Middle frontal gyrus (tissue), 1 donor: ENCODE measurements at regions not wholly inside any gene's neighbourhood (a gene's known extent, or its start where the extent isn't known, plus 50 kb on each side); places are given as distances from the start of the nearest gene placed in this dataset.

ENCODE experiments used
- DNase-seq: peaks from one replicate; pipeline ENCODE4 v3.0.0-alpha.2; 2015; ENCODE audit warnings: low spot score; ENCODE audit errors: extremely low spot score

DNA sequence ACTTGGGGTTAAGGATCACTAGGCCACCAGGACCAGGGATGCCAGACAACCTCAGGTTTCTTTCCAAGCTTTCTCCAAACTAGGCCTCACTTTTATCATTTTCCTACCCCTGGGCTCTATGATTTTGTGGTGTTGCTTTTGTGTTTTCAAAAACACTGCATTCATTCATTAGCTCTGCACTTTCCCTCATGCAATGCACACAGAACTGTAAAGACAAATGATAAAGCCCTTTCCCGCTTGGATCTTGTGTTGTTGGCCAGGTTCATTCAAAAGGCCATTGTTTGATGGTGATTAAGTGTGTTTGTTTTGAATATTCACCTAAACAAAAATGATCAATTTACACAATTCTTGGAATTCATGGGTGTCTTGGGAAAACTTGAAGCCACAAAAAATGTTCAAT, 210.7 kb upstream of the TNP1 start:
- no peak for DNase-seq

DNA sequence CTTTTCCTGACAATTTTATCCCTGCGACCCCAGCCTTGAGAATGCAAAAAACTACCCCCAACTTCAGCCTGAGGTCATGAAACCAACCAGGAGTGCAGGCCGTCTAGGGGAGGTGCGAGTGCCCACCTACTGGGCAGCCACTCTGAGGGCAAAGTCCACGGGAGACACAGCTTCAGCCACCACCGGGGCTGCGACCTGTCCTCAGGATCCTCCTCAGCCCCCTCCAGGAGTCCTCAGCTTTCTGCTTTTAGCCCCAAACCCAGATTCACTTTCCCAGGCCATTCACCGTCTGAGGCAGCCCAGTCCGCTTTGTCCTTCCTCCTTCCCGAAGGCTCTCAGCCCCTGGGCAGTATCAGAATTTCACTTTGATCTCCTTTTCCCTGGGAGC, 210.2 kb upstream of the TNP1 start:
- DNase-seq = no peak

DNA sequence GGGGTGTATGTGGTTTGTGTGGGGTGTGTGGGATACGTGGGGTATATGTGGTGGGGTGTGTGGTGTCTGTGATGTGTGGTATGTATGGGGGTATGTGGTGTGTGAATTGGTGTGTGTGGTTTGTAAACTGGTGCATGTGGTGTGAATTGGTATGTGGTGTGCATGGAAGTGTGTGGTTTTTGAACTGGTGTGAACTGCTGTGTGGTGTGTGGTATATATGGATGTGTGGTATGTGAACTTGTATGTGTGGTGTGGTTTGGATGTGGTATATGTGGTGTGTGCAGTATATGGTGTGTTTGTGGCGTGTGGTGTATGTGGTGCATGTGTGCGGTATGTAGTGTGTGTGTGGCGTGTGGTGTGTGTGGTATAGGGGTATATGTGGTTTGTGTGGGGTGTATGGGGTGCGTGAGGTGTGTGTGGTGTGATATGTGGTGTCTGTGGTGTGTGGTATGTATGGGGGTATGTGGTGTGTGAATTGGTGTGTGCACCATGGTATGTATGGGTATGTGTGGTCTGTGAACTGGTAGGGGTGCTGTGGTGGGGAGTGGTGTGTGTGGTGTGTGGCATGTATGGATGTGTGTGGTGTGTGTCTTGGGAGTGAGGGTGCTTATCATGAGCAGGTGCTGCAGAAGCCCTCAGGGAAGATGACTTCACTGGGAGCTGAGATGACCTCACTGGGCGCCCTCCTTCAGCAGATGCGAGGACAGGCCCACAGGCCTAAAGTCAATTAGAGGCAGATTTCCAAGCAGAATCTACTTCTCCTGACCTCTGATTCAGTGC, 209.6 kb upstream of the TNP1 start:
- DNase-seq = no peak

DNA sequence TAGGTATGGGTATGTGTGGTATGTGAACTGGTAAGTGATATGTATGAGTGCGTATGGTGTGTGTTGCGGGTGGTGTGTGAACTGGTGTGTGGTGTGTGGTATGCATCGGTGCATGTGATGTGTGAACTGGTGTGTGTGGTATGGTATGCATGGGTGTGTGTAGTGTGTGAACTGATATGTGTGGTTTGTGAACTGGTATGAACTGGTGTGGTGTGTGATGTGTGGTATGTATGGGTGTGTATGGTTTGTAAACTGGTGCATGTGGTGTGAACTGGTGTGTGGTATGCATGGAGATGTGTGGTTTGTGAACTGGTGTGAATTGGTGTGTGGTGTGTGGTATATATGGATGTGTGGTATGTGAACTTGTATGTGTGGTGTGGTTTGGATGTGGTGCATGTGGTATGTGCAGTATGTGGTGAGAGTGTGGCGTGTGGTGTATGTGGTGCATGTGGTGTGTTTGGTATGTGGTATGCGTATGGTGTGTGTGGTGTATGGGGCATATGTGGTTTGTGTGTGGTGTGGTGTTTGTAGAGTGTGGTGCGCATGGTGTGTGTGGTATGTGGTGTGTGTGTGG, 208.9 kb upstream of the TNP1 start:
- no peak for DNase-seq

DNA sequence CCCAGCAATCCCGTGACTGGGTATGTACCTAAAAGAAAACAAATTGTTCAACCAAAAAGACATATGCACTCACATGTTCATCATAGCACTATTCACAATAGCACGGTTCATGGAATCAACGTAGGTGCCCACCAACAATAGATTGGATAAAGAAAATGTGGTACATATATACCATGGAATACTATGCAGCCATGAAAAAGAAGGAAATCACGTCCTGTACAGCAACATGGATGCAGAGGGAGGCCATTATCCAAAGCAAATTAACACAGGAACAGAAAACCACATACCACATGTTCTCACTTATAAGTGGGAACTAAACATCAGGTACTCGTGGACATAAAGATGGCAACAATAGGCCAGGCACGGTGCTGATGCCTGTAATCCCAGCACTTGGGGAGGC, 207.9 kb upstream of the TNP1 start:
- DNase-seq = no peak

DNA sequence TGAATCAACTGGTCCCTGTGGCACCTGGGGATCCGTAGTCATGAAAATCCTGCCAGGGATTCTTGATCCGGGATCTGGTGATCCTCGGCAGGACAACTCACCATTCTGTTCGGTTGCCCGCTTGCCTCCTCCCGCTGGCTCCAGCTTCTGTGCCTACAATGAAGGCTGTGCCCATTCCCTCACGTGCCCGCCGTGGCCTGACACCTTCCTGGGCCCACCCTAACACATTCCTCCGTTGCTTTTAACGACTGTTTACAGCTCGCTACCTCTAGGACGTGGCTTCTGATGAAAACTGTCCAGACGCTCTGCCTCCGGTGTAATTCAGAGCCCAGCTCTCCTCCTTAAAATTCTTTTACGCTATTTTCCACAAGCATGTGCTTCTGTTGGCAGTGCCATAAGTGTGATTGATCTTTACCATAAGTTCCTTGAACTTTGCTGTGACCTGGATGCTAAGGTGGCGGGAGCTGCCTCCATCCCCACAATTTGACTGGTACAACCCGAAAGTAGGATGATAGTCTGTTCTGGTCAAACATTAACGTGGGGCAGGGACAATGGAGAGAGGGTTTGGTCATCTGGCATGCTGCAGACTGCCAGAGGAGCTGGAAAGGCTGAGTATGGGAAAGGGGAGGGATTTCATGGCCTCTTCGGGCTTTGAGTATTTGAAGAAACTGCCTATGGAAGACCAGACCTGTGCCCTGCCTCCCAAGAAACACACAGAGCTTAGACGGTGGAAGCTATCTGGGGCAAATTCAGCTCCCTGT, 206.8 kb upstream of the TNP1 start:
- no peak for DNase-seq

DNA sequence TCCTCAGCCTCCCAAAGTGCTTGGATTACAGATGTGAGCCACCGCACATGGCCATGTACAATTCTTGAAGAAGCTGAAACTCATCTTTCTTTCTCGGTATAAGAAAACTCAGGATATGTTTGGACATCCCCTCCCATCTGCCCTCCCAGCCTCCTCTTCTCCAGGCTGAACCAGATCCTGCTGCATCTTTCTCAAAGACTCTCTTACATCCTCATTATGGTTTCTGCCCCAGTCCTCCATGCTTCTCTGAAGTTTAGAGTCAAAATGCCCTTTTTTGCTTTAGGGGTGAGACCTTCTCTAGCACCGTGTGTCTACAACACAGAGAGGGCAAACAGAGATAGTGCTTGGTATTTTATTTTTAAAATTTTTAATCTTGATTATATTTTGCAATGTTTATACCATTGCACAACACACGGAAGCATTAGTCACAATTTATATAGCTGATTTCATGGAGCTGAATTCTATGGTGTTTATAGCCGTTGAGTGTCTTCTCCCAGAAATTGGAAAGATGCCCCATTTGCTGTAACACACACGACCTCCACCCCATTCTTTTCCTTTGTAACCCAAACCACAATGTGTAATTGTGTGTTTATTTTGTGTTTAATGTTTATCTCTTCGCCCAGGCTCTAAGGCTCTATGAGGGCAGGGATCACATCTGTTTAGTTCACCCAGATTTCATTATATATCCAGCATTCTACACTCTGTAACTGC, 206.0 kb upstream of the TNP1 start:
- DNase-seq = no peak

DNA sequence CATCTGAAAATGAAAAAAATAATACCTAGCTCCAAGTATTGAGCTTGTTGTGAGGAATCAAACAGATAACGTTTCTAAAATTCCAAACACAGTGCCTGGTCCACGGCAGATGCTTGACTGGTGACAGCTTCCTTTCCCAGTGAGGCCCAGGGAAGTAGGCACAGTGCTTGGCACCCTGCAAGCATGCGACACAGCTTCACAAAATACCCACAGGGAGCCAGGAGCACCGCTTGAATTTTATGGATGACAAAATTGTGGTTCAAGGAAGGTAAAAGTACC, 205.1 kb upstream of the TNP1 start:
- DNase-seq = no peak

DNA sequence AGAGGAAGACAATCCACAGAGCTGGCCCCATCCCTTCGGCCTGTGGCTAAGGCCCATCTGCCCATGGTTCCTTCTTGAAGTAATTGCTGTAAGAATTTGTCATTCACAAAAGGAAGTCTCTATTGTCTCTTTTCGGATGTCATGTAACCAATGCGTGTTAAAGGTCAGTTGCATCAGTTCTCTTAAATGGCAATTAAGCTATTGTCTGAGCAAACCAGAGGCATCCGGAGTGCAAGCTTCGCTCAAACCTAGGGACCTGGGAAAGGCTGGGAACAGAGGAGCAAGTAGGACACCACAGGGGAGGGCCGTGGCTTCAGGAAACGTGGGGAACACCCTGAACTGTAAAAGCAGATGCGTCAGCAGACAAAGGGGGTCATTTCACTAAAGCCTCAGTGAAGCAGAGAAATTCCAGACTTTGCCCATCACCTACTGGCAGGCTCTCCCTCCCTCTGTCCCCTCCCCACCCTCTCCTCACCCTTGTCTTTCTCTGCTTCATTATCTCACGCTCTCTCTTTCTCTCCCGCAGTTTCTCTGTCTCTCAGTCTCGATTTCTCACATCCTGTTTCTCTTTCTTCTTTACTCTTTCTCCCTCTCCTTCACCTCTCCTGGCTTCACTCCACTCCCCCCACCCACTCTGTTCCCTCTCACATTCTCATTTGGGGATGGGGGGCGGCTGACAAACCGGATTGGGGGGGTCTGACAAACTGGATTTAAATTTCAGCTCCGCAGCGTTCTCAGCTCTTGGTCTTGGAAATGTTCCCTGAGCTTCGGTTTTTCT, 204.6 kb upstream of the TNP1 start:
- DNase-seq = no peak

DNA sequence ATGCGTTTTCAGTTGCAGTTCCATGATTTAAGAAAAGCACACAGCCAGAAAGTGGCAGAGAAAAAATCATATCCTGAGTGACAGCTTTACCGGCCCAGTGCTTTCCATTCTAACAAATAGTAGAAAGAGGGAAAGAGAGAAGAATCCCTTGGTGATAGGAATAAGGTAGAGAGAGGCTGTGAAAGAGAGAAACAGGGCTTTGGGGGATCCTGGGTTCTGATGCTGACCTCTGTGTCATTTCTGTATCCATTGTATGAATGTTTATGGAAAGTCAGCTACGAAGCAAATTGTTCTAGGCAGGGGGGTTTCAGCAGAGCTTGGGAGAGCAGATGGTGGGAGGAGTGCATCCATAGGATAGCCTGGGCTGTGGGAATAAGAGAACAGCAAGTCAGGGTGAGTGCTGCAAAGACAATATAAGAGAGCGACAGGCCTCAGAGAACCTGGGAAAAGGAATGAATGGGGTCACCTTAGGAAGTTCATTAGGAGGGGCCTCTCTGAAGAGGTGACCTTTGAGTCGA, 203.4 kb upstream of the TNP1 start:
- DNase-seq = no peak

DNA sequence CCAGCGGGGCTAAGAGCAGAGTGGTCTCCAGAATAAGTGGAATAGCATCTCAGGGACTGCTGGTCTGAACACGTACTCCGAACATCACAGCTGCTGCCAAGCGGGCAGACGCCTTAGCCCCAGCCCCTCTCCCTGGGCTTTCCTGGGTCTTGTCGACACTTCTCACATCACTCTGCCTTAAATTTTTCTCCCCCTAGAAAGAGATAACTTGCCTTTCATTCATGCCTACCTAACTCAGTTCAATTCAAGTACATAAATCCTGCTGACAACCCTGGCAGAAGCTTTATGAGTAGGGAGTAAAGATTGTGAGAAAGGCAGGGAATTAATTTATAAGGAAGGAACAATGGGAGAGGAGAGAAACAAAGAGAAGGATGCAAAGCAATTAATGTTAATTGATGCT, 202.9 kb upstream of the TNP1 start:
- no peak for DNase-seq

DNA sequence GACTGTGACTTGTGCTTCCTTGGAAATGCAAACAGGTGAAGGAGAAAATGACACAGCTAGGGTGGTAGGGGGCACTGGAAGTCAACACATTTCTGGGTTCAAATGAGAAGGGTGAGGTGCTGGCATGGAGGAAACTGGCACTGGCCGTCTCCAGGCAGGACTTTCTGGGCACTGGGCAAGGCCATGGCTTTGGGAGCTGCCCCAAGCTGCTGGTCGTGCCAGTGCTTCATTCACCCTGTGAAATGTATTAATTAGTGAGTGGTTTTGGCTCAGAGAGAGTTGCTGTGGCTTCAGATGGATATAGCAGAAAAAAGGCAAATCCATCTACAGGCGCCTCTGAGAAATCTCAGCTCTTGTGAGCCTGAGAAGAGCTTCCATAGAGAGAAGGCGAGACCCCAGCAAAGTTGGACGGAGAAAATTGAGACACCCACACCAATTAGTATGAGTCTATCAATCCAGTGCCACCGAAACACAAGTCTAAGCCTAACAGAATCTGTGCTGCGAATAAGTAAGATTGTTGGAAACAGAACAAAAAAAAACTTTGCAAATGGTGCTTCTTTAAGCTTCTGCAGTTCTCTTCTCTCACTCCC, 202.1 kb upstream of the TNP1 start:
- no peak for DNase-seq

DNA sequence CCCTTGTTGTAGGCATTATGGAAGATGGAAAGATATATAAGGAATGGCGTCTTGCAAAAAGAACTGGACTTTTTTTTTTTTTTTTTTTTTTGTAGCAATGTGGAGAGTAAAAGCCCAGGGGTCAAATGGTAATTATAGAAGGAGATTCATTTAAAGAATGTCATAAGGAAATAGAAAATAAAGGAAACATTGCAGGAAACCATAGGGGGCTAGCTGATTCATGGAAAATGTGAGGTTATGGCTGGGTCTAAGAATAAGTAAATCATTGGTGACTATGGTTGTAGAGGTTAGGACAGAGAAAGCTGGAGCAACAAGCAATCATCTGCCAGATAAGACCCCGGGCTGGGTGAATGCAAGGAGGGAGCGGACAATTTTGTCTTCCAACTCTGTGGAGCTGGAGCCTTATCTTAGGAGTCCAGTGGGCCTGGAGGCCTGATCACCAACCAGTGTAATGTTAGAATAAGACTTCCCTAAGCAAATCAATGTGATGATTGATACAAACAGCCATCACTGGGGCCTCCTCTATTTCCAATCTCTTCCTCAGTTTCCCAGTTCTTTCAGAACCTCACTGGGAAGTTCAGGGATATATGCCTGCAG, 201.2 kb upstream of the TNP1 start:
- DNase-seq = no peak

DNA sequence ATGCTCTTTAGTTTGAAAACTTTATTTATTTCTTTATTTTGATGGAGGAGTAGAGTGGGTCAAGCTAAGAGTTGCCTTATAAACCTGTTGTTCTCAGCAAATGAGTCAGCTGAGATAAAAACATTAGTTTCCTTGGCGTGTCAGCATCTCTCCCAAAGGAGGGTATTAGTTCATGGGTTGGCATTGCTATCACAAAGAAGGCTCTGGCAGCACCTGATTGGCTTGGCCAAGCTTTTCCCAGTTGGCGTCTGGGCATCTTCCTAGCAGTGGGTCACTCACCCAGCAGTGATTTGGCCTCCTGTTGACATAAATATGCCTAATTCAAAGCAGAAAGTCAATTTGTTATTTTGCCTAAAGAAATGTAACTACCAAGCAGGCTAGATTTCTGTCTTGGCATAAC, 200.7 kb upstream of the TNP1 start:
- no peak for DNase-seq

DNA sequence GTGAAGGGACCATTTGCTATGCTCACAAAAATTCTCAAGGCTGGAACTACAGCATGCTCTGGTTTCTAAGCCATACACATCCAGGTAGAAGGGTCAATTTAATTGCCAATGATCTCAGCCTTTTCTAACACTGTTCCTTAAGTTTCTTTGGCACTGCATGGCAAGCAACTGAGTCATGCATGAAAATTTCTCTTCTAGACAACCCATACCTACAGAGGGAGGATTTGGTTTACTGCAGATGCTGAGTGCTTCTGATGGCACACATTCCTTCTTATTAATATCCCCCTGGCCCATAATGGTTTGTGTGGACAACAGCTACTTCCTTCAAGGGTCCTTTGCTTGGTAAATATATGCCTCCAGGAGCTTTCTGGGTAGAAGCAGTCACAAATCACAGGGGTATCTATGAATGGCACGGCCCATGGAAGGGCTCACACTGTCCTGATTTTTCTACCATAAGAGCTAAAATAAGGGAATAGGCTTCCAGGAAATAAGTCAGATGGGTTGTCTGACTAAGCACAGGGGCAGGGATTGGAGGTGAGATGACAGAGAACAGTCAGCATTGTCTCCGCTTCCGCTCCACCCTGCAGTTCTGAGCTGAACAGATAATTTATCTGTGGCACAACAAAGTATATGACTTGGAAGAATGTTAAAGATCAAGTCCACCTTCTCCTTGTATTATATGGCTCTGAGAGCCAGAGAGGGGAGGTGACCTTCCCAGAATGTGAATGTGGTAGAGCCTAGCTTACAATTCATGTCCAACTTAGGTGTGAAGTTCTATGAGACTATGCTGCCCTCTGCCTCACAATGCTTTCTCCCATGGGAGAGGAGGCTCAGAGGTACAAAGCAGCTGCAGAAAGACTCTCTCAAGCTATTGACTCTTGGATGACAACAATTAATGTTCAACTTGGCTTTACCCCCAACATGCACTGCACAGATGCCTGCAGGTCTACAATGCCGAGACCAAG, 199.2 kb upstream of the TNP1 start:
- no peak for DNase-seq

DNA sequence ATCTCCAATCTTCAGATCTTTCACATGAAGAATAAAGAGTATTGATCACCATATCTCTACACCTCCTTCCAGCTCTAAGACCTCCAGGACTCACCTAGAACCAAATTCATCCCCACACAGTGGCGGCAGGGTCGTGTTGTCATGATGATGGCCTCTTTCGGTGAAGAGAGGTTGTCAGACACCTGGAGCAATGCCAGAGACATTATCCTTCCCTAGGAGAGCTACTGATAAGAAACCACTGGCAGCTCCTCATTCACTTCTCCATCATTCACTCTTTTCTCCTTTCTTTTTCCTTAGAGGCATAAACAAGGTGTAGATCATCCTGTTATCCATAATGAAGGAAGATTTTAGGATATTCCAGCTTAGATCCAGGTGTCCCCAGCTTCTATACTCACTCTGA, 197.9 kb upstream of the TNP1 start:
- DNase-seq = no peak

DNA sequence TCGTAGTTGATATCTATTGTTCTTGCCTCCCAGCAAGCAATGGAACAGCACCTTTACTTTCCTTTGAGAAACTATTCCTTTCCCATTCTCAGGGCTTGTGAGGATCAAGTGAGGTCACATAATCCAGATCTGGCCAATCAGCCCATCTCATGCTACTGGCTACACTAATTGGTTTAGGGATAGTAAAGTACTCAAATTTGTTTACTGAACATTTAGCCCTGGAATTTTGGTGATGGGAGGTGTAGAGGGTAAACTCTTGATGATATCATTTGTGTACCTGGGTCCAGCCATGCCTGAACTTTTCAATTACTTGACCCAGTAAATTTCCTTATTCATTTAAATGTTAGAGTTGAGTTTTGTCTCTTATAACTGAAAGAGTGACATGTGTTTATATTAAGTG, 195.8 kb upstream of the TNP1 start:
- no peak for DNase-seq

DNA sequence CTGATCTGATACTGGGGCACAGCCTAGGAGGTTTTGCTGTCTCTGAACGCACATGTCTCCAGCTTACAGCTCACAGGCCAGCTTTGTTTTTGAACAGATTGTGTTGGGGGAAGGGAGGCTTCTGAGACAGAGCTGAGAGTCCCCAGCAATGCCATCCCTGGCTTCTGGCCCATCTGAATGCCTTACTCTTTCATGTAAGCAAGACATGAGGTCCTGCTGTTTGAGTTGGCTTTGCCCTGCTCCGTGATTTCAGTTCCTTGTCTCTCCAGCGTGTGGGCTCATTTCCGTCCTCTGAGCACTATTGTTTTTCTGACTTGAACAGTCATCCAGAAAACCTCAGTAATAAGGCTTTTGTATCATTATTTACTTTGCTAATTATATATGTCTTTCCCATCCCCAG, 194.9 kb upstream of the TNP1 start:
- DNase-seq = no peak

DNA sequence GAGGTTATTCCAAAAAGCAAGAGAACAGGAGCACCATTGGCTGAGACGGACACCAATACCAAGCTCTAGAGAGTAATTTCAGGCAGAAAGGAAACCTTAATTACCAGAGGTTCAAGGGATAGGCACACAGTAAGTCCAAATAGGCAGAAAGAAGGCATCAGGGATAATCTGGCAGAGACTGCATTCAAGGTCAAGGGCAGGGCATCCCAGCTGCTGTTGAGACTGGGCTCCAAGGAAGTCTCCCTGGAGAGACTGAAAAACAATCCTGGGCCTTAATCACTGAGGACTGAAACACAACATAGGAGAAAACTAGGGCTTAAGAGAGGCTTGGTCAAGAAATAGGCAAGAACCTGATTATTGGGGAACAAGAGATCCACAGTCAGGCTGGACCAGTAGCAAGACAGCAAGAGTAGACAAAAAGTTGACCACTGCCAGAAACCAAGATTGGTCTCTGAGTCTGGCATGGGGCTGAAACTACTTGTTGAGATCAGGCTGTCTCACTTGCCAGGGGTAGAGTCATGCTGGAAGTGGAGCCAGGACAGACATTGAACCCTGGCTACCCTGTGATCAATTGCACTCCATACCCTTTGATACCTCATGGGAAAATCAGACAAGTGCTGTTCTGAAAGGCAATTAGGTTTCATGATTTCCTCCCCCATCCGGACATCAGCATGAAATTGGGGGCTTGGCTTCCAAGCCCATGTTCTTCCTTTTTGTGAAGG, 193.2 kb upstream of the TNP1 start:
- DNase-seq = no peak
